GM21360 (cell line): ENCODE measurements at regions not wholly inside any gene's neighbourhood (a gene's known extent, or its start where the extent isn't known, plus 50 kb on each side); places are given as distances from the start of the nearest gene placed in this dataset.
"Not testable (repeated sequence)": the region's sequence is repeated elsewhere in the genome, so short reads cannot be mapped to it uniquely, and the experiment has no call there.

Source experiments
- ATAC-seq: cut with Tn5 transposase; IDR thresholded peaks from one replicate; pipeline ENCODE4 v1.9.1; 2021; ENCODE audit warnings: mild to moderate bottlenecking, moderate library complexity; ENCODE audit not compliant: unreplicated experiment

- ATAC-seq, result no peak
Measured at GRCh38 chr14:23750357-23750756, 114.2 kb downstream of the DHRS2 start.

GRCh38 chr14:23751616-23752015 is 115.5 kb downstream of the DHRS2 start:
- no peak for ATAC-seq

DNA sequence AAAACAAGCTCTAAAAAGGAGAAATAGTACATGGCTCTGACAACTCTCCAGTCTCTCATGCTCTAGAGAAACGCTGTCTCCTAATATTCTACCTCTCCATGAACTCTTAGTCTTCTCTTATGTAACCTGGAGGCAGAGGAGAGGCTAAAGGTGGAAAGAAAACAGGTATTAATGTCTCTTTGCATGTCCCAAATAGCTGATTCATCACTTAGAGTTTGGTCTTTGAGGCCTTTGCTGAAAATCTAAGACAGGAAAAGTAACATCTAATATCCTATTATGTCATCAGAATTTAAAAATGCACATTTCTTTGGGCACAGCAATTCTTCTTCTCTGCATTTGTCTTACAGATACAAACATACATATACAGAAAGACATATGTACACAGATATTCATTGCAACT is 127.2 kb downstream of the DHRS2 start:
- ATAC-seq, result no peak

DNA sequence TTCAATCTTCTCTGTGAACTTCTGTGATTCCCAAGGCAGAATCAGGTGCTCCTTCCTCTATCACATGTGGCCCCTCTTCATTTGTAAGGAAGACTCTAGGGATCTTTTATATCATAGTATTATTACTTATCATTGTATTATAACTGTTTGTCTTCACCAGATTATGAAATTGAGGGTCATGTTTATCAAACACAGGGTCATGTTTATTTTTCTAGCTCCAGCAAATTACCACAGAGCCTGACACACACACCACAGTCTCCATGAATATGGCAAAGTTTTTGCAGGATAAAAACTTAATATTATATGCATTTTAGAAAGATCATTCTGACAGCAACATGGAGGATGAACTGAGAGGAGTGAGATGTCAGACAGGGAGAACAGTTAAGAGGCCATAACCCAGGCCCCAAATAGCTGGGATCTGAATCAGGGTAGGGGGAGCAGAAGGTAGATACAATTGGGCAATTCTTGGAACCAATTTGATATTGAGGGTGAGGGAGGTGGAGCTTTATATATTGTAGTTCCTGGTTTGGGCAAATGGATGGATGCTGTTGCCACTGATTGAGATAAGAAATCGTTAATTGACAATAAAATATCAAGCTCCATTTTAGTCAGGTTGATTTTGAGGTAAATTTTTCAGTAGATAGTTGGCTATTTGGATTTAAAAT is 130.7 kb downstream of the DHRS2 start:
- ATAC-seq, result no peak

- ATAC-seq, result not testable (repeated sequence)
Measured at GRCh38 chr14:23769221-23769728, 133.1 kb downstream of the DHRS2 start.

GRCh38 chr14:23773981-23774380 is 137.8 kb downstream of the DHRS2 start:
- no peak for ATAC-seq

GRCh38 chr14:23776296-23776695 is 140.1 kb downstream of the DHRS2 start:
- no peak for ATAC-seq

DNA sequence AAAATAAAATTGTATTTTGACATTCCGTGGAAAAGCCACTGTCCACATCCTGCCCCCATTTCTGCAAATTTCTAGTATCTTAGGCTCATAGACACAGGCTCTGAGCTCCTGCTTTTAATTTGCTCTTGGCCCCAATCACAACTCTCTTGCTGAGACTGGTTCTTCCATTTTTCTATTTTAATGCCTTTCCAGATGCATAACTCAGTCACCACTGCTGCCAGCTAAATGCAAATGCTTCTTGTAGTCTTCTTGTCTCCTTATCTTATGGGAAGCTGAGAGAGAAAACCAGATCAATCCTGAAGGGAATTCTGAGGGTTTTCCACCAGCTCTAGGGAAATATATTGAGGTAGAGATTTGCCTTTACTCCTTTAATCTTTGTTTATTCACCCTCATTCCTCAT is 149.0 kb downstream of the DHRS2 start:
- ATAC-seq, result no peak

DNA sequence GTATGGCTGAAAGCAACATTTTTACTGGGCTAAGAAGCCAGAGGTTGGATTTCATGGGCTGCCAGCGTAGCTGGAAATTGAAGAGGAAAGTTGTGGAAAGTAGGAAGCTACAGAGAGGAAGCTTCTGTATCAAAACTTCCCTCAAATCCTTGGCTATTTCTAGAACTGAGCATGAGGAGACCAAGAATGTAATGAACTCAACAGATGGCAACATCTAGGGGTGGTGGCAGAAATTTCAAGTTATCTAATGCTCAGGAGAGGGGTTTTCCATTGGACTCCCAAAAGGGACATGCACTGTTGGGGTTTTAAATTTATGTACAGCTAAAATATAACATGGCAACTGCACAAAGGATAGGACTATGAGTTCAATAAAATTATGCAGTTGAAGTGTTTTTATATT is 151.3 kb downstream of the DHRS2 start:
- ATAC-seq, result no peak

GRCh38 chr14:23789696-23790095 is 153.5 kb downstream of the DHRS2 start:
- ATAC-seq, result no peak

DNA sequence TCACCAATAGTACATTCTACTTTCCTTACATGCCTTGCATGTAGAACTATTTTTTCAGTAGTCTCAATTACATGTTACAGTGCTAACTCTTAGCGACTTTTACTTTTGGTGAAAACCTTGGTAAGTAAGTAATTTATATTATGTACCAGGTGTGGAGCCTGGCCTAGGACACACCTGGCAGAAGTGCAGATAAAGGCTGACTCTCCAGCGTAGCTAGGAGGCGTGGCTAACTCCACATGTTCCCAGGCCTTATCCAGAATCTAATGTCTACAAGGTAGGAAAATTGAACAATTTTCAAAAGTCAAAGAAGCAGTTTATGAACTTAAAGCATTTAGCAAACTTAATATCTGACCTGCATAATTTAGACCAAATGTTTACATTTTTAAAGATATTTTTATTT is 157.4 kb downstream of the DHRS2 start:
- no peak for ATAC-seq

- no peak for ATAC-seq
Measured at GRCh38 chr14:23800811-23801210, 152.8 kb upstream of the DHRS4 start.

DNA sequence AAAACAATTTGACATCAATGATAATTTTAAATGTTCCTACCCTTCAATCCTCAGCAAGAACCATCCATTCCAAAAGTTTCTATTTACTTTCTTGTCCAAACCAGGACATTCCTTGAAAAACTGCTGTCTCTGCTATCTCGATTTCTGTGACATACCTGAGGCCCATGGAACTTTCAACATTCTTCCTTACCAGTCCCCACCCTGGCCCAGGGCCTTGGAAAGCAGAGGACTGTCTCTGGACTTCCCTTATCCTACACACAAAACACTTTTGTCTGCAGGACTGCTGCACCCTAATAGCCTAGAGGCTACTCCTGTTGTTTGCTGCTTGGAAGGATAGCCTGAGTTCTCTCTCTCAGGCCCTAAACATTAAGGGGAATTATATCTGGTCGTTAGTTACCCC is 151.8 kb upstream of the DHRS4 start:
- no peak for ATAC-seq

- ATAC-seq, result no peak
Measured at GRCh38 chr14:23804817-23805216, 148.8 kb upstream of the DHRS4 start.

DNA sequence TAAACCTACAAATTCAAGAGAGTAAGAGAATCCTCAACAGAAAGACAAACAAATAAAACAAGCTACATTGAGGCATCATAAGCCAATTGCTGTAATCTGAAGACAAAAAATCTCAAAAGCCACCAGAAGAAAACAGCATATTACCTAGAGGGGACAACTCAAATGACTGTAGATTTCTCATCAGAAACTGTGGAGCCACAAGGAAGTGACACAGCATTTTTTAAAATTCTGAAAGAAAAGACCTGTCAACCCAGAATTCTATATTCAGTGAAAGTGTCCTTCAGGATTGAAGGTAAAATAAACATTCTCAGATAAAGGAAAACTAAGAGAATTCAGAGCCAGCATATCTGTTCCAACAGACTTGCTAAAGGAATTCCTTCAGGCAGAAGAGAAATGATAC is 147.8 kb upstream of the DHRS4 start:
- ATAC-seq, result no peak

GRCh38 chr14:23814527-23815256 is 138.9 kb upstream of the DHRS4 start:
- ATAC-seq, result no peak

DNA sequence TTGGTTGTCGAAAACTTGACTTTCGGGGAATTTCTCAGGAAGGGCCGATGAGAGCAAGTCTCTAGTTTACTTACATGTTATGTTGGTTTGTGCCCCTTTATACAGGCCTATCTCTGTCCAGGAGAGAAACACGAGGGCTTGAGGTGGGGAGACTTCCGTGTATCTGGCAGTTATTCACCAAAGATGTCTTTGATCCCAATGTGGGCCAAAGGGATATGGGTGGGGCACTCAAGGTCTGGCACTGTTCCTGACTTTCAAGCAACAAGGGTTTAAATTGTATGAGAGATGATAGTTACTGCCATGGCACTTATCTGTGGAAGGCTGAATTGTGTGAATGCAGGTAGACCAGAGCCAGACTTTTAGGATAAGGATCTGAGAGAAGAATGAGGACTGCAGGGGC is 137.2 kb upstream of the DHRS4 start:
- ATAC-seq, result no peak

DNA sequence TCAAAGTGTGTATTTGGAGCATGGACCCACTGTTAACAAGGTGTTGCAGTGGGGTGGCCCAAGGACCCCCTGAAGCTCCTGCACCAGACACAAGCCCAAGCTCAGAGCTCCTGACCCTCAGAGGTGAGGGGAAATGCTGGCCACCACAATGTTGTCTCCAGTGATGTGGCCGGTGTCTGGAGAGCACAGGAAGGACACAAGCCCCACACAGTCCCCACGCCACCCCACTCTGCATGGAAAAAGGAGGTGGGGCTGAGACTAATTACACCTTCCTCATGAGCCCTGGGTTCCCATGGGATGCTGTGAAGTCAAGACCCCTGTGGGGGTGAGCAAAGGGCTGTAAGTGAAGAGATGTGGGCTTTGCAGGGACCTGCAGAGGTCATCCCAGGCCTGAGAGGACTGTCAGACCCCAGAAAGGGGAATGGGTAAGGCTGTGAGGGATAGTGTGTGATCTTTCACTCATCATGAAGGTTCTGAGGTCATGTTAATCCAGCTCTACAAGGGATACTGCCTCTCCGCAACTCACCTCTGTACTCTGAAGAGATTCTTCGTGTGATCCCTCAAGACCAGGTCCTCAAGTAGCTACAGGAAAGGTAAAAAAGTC is 136.3 kb upstream of the DHRS4 start:
- ATAC-seq, result no peak

GRCh38 chr14:23827100-23827892 is 126.3 kb upstream of the DHRS4 start:
- no peak for ATAC-seq

- ATAC-seq, result no peak
Measured at GRCh38 chr14:23828001-23828400, 125.6 kb upstream of the DHRS4 start.

DNA sequence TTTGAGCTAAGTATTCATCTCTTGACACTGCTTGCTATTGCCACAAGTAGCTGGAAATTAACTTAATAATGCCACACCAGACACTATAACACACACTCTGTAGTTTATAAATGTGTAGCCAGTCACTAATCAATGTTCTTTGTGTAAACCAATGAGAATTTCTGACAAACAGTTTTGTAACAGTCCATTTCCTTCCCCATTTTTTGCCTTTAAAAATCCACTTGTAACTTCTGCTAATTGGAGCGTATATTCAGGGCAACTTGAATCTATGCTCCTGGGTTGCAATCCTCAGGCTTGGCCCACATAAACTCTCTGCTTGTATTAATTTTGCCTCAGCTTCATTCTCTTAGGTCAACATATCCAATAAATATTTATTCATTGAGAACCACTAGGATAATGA is 125.0 kb upstream of the DHRS4 start:
- ATAC-seq, result no peak
